ENCODE measurements at regions not wholly inside any gene's neighbourhood (a gene's known extent, or its start where the extent isn't known, plus 50 kb on each side); places are given as distances from the start of the nearest gene placed in this dataset.
A peak's percentile ranks its signal among the peaks of the same experiment; 100 is the strongest.

DNA sequence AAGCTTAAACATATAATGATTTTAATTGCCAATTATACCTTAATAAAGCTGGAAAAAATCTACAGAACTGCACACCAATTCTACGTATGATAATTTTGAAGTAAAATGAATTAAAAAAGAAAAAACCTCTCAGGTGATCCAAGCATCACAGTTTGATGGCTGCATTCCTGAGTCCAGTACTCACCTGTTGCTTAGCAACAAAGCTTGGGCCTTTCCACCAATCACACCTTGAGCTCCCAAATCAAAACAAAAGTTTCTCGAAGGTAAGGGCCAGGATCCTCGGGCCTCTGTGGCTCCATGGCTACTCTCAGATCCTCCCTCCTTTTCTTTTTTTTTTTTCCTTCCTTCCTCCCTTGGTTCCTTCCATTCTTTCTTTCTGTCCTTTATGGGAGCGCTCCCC lies 137.2 kb upstream of the PCBD1 start:
- DNase-seq: no peak

GRCh38 chr10:71028066-71028465 lies 139.7 kb upstream of the PCBD1 start:
- DNase-seq: no peak

DNA sequence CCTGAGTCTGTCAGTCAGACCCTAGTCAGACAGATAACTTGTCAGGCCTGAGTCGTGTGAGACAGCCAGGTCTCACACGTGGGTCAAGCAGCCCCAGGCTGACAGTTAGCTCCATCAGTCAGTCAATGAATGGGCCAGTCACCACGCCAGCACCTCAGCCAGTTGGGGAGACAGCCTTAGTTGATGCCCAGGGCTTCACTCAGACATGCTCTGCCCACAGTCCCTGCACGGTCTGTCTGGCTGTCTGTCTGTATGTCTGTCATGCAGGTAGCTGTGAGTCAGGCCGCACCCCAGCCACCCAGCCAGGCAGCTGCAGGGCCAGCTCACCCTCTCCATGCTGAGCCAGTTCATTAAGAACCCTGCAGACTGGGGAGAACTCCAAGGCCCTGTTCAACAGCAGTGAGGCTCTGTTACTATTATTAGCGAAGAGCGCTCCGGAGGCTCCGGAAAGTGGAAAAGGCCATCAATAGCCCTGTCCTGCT lies 141.1 kb upstream of the PCBD1 start:
- DNase-seq: no peak

DNA sequence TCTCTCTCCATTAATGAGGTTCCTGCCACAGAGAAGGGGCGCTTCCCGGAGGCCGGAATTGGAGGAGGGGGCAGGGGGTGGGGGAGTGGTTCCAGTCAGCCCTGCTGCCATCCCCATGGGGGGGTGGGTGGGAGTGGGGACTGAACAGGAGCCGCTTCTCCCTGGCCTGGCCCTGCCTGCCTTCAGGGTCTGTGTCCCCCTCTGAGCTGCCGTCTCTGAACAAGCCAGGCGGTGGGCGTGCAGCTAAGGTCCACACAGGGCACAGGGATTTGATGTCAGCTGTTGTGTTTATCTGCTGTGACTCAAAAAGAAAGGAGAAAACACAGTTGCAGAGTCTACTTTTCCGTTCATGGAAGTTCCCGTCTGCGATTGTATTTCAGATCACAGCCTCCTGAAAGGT lies 141.5 kb upstream of the PCBD1 start:
- peak; percentile 47 for DNase-seq

DNA sequence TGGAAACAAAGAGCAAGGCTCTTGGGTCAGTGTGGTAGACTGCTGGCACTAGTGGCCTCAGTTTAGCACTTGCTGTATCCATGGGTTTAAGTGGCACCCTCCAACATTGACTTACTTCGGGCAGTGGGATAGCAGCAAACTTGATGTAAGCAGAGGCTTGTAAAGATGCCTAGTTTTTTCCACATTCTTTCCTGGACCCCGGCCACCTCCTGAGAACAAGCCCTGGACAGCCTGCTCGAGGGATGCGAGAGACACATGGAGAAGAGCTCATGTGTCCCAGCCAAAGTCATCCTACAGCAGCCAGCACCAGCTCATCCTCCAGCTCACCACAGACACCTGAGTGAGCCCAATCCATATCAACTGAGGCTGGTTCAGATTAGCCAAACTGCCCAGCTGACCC lies 142.7 kb upstream of the PCBD1 start:
- peak; percentile 16 for DNase-seq

- no peak for DNase-seq
These were observed 143.2 kb upstream of the PCBD1 start for GRCh38 chr10:71031603-71032002.

GRCh38 chr10:71032887-71033286 lies 144.5 kb upstream of the PCBD1 start:
- DNase-seq: peak; percentile 52

- DNase-seq: peak; percentile 36
These were observed 145.1 kb upstream of the PCBD1 start for GRCh38 chr10:71033396-71033980.

DNA sequence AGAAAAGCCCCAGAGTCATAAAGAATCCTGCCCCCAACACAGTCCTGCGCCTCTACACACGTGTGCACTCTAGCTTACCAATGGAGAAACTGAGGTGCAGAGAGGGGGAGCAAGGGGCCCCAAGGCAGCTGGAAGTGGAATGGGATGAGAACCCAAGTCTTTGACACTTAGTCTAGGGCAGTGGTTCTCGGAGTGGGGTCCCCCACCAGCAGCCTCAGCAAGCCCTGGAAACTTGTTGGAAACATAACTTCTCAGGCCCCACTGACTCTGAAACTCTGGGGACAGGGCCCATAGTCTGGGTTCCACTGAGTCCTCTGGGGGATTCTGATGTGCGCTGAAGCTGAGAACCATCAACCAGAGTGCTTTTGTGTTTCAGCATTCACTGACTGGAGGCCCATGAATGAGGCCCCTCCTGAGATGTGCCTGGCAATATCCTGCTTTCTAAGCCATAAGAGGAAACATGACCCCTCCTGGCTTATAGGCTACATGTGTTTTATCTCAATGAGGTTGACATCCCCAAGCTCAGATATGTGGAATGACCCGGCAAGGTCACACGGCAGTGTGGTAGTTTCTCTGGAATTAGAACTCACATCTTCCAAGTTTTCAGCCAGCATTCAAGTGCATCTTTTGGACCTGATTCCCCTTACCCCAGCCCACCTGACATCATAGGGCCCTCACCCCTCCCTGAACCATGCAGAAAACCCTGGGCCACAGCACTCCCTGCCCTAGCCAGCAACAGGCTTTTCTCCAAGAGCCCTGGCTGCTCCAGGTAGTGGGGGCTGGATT lies 147.3 kb upstream of the PCBD1 start:
- DNase-seq: peak; percentile 30

DNA sequence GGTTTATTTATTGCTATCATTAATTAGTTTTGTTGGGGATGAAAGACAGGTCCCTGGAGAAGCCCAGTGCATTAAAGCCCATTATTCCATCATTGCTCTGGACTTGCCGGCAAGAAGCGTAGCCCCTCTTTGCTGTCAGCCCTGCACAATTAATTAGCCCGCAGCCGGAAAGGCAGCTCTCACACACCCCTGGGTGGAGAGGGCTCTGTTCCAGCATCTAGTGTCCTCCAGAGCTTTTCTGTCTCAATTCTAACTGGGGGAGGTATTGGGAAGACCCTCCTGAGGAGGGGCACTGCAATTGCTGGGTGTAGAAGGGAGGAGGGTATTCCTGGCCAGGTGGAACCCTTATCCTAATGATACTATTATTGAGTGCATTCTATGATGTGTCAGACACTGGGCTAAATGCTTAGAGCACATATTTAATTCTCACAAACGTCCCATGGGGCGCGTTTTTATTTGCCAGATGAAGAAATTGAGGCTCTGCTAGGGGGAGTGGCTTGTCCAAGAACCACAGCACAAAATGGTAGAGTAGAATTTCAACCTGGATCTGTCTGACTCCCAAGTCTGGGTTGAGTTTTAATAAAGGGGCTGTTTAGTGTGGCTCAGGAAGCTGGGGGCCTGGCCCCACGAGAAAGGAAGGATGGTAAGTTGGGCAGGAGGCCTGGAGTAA lies 148.1 kb upstream of the PCBD1 start:
- DNase-seq: peak; percentile 41

DNA sequence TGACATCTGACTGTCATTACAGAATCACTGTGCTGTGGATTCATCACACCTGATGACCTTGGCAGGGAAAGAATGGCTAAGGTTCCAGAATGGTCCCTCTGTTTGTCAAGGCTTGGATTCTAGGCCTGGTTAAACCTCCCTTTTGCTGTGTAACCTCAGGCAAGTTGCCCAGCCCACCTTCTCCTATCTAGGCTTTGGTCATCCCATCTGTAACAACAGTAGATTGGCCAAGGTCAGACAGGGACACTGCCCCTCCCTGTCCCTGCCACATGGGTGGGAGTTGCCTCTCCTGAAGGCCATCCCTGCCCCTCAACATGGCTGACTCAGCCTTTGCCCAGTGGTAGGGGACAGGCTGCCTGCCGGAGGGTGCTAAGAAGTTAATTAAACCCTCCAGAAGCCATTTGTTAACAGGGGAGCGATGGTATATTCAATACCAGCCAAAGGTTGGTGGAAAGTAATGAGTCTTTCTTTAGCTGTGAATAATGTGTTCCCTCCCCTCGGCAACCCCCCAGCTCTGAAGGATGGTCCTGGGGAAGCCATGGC lies 149.8 kb upstream of the PCBD1 start:
- DNase-seq: peak; percentile 25

DNA sequence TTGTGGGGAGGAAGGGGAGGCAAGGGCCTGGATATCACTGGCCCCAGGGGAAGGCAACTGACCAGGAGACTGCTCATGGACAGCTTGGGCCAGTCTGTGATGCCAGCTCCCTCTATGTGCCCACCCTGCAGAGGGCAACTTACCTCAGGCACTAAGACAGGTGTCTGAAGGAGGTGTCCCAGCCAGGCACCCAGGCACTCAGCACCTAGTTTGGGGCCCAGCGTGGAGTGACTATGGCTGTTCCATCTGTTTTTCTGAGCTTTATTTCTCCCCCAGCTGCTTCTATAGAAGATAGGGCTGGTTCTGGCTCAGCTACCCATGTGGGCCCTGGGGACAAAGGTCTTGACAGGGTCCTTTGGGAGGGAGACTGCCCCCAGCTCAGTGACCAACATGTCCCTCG lies 150.6 kb upstream of the PCBD1 start:
- peak; percentile 33 for DNase-seq

DNA sequence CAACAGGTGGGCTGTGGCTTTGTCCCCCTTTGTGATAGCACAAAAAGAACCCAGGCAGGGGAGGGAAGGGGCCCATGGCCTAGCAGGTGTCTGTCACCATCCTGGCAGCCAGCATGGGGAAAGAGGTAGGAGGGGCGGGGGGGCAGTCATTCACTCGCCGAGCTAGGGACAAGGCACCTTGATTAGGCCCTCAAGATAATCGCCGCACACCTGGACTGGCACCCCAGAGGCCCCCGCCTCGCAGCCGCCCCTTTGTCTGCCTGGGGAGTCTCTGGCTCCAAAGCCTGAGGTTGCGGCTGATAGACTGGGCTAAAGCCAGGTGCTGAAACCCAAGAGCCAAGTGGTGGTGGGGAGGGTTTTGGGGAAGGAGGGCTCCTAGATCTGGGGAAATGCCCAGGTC lies 151.2 kb upstream of the PCBD1 start:
- DNase-seq: peak; percentile 53

- peak; percentile 30 for DNase-seq
These were observed 152.0 kb upstream of the PCBD1 start for GRCh38 chr10:71040343-71040742.

DNA sequence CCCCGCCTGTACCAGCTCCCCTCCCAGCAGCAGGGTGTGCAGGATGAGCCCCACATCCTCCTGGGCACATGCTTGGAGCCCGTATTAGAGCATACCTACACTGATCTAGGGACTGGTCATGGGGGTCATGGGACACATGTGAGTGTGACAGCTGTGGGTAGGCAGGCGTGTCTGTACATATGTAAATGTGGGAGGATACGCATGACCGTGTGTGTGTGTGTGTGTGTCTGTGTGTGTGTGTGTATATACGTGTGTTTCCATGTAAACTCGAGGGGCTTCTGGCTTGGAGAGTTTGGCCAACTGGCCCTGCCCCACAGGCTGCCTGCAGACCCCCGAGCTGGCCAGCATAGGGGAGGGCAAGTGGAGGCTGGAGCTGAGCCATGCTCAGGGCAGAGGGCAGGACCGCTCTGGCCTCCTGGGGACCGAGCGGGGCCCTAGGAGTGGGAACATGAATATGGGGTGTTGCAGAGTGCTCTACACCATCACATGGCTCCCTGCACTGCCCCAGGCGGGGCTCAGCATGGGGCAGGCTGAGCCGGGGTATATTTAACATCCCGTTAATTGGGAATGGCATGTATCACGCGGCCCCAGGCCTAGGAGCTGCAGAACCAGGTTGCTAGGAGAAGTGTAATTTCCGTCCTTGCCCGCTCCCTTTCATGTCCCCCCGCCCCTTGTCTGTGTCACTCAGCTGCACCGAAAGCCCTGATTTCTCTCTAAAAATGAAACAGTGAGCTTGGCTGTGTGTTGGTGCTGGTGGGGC lies 152.7 kb upstream of the PCBD1 start:
- peak; percentile 57 for DNase-seq

GRCh38 chr10:71042216-71042615 lies 153.9 kb upstream of the PCBD1 start:
- DNase-seq: peak; percentile 22

- peak; percentile 43 for DNase-seq
These were observed 154.3 kb upstream of the PCBD1 start for GRCh38 chr10:71042699-71043098.

- peak; percentile 10 for DNase-seq
These were observed 155.5 kb upstream of the PCBD1 start for GRCh38 chr10:71043858-71044257.

GRCh38 chr10:71044720-71045119 lies 156.4 kb upstream of the PCBD1 start:
- peak; percentile 6 for DNase-seq

- DNase-seq: no peak
These were observed 156.9 kb upstream of the PCBD1 start for GRCh38 chr10:71045204-71045809.

DNA sequence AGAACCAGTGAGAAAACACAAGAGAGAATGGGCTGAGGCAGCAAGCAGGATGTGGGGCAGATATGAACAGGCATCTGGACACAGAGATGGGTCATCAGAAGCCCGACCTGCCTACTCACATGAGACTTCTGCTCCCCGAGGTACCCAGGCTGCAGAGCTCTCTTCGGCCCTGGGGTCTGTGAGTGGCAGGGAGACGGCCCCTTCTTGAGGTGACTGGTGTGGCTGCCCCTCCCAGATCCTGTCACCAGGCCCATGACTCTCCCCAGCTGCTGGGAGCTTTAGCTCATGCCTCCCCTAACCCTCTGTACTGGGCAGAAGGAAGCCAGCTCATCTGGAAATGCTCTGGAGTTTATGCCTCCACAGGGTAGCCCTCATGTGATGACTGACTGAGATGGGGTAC lies 157.6 kb upstream of the PCBD1 start:
- no peak for DNase-seq

- DNase-seq: no peak
These were observed 158.4 kb upstream of the PCBD1 start for GRCh38 chr10:71046747-71047146.

Data from activated effector memory CD4-positive, alpha-beta T cell treated with anti-CD3 and anti-CD28 coated beads, Interleukin-2, amount 50 U/mL, for 16 hours (primary cell).